ENCODE measurements at regions not wholly inside any gene's neighbourhood (a gene's known extent, or its start where the extent isn't known, plus 50 kb on each side); places are given as distances from the start of the nearest gene placed in this dataset.

DNA sequence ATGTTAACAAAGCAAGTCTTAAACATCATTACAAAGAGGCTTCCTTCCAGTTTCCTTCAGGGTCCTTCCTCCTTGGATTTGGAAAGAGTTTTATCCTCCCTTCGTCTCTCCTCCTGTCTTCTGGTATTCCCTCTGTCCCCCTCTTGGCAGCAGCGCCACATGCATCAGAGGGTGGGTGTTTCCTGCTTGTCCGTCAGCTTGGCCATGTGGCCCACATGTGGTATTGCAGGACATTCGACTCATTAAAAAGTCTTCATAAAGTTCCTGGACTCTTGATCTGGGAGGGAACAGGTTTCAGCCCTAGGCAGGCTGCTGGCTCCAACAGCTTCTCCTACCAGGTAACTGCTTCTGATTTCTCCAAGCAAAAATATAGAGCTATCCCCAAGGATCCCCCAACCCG is 189.8 kb downstream of the CSNK2A3 start:
- TF ChIP-seq CTCF (IDR thresholded peaks at IDR 0.05) (no peak), POLR2A (IDR thresholded peaks at IDR 0.05) (no peak)

Data from vagina (tissue), 2 donors.